ENCODE measurements at regions not wholly inside any gene's neighbourhood (a gene's known extent, or its start where the extent isn't known, plus 50 kb on each side); places are given as distances from the start of the nearest gene placed in this dataset.

GRCh38 chr1:56355422-56355821, 223.9 kb downstream of the PLPP3 start:
- no peak for DNase-seq (ENCODE audit: low spot score)

GRCh38 chr1:56345831-56346230, 233.5 kb downstream of the PLPP3 start:
- DNase-seq (ENCODE audit: low spot score): no peak

GRCh38 chr1:56340977-56341376, 238.4 kb downstream of the PLPP3 start:
- no peak for DNase-seq (ENCODE audit: low spot score)

GRCh38 chr1:56339786-56340465, 239.4 kb downstream of the PLPP3 start:
- DNase-seq (ENCODE audit: low spot score): no peak

- no peak for DNase-seq (ENCODE audit: low spot score)
These were observed 240.3 kb downstream of the PLPP3 start for GRCh38 chr1:56339093-56339492.

- no peak for DNase-seq (ENCODE audit: low spot score)
These were observed 242.4 kb downstream of the PLPP3 start for GRCh38 chr1:56336982-56337381.

- DNase-seq (ENCODE audit: low spot score): no peak
These were observed 244.0 kb downstream of the PLPP3 start for GRCh38 chr1:56335394-56335793.

- no peak for DNase-seq (ENCODE audit: low spot score)
These were observed 245.3 kb downstream of the PLPP3 start for GRCh38 chr1:56334047-56334446.

GRCh38 chr1:56333461-56333860, 245.9 kb downstream of the PLPP3 start:
- no peak for DNase-seq (ENCODE audit: low spot score)

- DNase-seq (ENCODE audit: low spot score): no peak
These were observed 247.3 kb downstream of the PLPP3 start for GRCh38 chr1:56331892-56332567.

GRCh38 chr1:56331207-56331891, 248.0 kb downstream of the PLPP3 start:
- DNase-seq (ENCODE audit: low spot score): no peak

- no peak for DNase-seq (ENCODE audit: low spot score)
These were observed 248.9 kb downstream of the PLPP3 start for GRCh38 chr1:56330391-56331026.

GRCh38 chr1:56329970-56330369, 249.4 kb downstream of the PLPP3 start:
- no peak for DNase-seq (ENCODE audit: low spot score)

GRCh38 chr1:56327195-56327594, 252.2 kb downstream of the PLPP3 start:
- no peak for DNase-seq (ENCODE audit: low spot score)

GRCh38 chr1:56326056-56326455, 253.3 kb downstream of the PLPP3 start:
- DNase-seq (ENCODE audit: low spot score): peak; percentile 43

- DNase-seq (ENCODE audit: low spot score): no peak
These were observed 254.9 kb downstream of the PLPP3 start for GRCh38 chr1:56324504-56324903.

GRCh38 chr1:56322211-56322610, 257.2 kb downstream of the PLPP3 start:
- DNase-seq (ENCODE audit: low spot score): no peak

GRCh38 chr1:56321150-56321490, 258.2 kb downstream of the PLPP3 start:
- no peak for DNase-seq (ENCODE audit: low spot score)

GRCh38 chr1:56320464-56321149, 258.8 kb downstream of the PLPP3 start:
- no peak for DNase-seq (ENCODE audit: low spot score)

GRCh38 chr1:56317722-56318121, 261.6 kb downstream of the PLPP3 start:
- no peak for DNase-seq (ENCODE audit: low spot score)

- DNase-seq (ENCODE audit: low spot score): no peak
These were observed 263.9 kb downstream of the PLPP3 start for GRCh38 chr1:56315293-56315942.

- no peak for DNase-seq (ENCODE audit: low spot score)
These were observed 265.8 kb downstream of the PLPP3 start for GRCh38 chr1:56313560-56313959.
